GM18505 (cell line): ENCODE measurements at regions not wholly inside any gene's neighbourhood (a gene's known extent, or its start where the extent isn't known, plus 50 kb on each side); places are given as distances from the start of the nearest gene placed in this dataset.

Experiments used
- ATAC-seq: cut with Tn5 transposase; IDR thresholded peaks from one replicate; pipeline ENCODE4 v1.9.1; 2021; ENCODE audit not compliant: unreplicated experiment
- POLR2A ChIP-seq: IDR thresholded peaks from 4 replicates; pipeline ENCODE4 v1.6.1; 2011; ENCODE audit warnings: borderline replicate concordance; ENCODE audit not compliant: insufficient read depth, insufficient read length; ENCODE audit errors: extremely low read depth

- no peak for TF ChIP-seq POLR2A
- no peak for ATAC-seq
Measured at GRCh38 chr11:131070365-131070764, 154.1 kb upstream of the SNX19 start.

- no peak for ATAC-seq
- TF ChIP-seq POLR2A, result no peak
Measured at GRCh38 chr11:131073167-131073566, 156.9 kb upstream of the SNX19 start.

- no peak for ATAC-seq
Measured at GRCh38 chr11:131074573-131074972, 158.3 kb upstream of the SNX19 start.

GRCh38 chr11:131077340-131077739, 161.1 kb upstream of the SNX19 start:
- ATAC-seq, result no peak
- TF ChIP-seq POLR2A, result no peak

More at GRCh38 chr11:131074573-131074972, 158.3 kb upstream of the SNX19 start:
- no peak for TF ChIP-seq POLR2A

- no peak for ATAC-seq
- TF ChIP-seq POLR2A, result no peak
Measured at GRCh38 chr11:131079036-131079435, 162.8 kb upstream of the SNX19 start.

- TF ChIP-seq POLR2A, result no peak
- no peak for ATAC-seq
Measured at GRCh38 chr11:131089727-131090245, 173.5 kb upstream of the SNX19 start.

GRCh38 chr11:131092469-131092868, 176.2 kb upstream of the SNX19 start:
- no peak for ATAC-seq
- TF ChIP-seq POLR2A, result no peak

- no peak for ATAC-seq
Measured at GRCh38 chr11:131094827-131095226, 178.5 kb upstream of the SNX19 start.

GRCh38 chr11:131095511-131096185, 179.4 kb upstream of the SNX19 start:
- no peak for TF ChIP-seq POLR2A
- ATAC-seq, result no peak

More at GRCh38 chr11:131094827-131095226, 178.5 kb upstream of the SNX19 start:
- TF ChIP-seq POLR2A, result no peak

- no peak for TF ChIP-seq POLR2A
- ATAC-seq, result no peak
Measured at GRCh38 chr11:131099013-131099412, 182.7 kb upstream of the SNX19 start.

GRCh38 chr11:131099746-131100145, 183.5 kb upstream of the SNX19 start:
- TF ChIP-seq POLR2A, result no peak
- ATAC-seq, result no peak

GRCh38 chr11:131108760-131109159, 192.5 kb upstream of the SNX19 start:
- no peak for TF ChIP-seq POLR2A
- no peak for ATAC-seq

GRCh38 chr11:131109257-131109656, 193.0 kb upstream of the SNX19 start:
- no peak for TF ChIP-seq POLR2A
- no peak for ATAC-seq

GRCh38 chr11:131109790-131110189, 193.5 kb upstream of the SNX19 start:
- no peak for TF ChIP-seq POLR2A
- no peak for ATAC-seq
